HTR-8/SVneo (cell line): ENCODE measurements at regions not wholly inside any gene's neighbourhood (a gene's known extent, or its start where the extent isn't known, plus 50 kb on each side); places are given as distances from the start of the nearest gene placed in this dataset.

Source experiments
- DNase-seq: peaks from one replicate; pipeline ENCODE4 v3.0.0; 2011; ENCODE audit warnings: low spot score, mixed read lengths; ENCODE audit not compliant: insufficient read length
- FAIRE-seq: peaks from 2 replicates; lab custom pipeline; 2011; peaks lifted over from hg19 to GRCh38; lab: Jason Lieb, UNC

GRCh38 chr3:64464955-64465354 is 222.8 kb downstream of the ADAMTS9 start:
- DNase-seq (no peak), FAIRE-seq (no peak)

GRCh38 chr3:64463981-64464380 is 223.8 kb downstream of the ADAMTS9 start:
- no peak for FAIRE-seq

GRCh38 chr3:64462203-64462602 is 225.6 kb downstream of the ADAMTS9 start:
- FAIRE-seq (no peak), DNase-seq (no peak)

More at GRCh38 chr3:64463981-64464380, 223.8 kb downstream of the ADAMTS9 start:
- DNase-seq, result no peak

GRCh38 chr3:64460877-64461276 is 226.9 kb downstream of the ADAMTS9 start:
- FAIRE-seq (no peak), DNase-seq (no peak)

GRCh38 chr3:64460141-64460730 is 227.6 kb downstream of the ADAMTS9 start:
- no peak for FAIRE-seq
- no peak for DNase-seq

- FAIRE-seq (no peak), DNase-seq (no peak)
Observed at GRCh38 chr3:64459711-64460110, 228.1 kb downstream of the ADAMTS9 start.

GRCh38 chr3:64457811-64458210 is 230.0 kb downstream of the ADAMTS9 start:
- no peak for DNase-seq
- no peak for FAIRE-seq

GRCh38 chr3:64456674-64457073 is 231.1 kb downstream of the ADAMTS9 start:
- FAIRE-seq, result no peak
- no peak for DNase-seq

GRCh38 chr3:64455351-64455750 is 230.1 kb upstream of the PRICKLE2 start:
- DNase-seq (no peak), FAIRE-seq (no peak)

GRCh38 chr3:64454768-64455167 is 229.5 kb upstream of the PRICKLE2 start:
- no peak for DNase-seq

GRCh38 chr3:64454179-64454578 is 228.9 kb upstream of the PRICKLE2 start:
- FAIRE-seq (no peak), DNase-seq (no peak)

More at GRCh38 chr3:64454768-64455167, 229.5 kb upstream of the PRICKLE2 start:
- FAIRE-seq, result no peak

GRCh38 chr3:64451283-64452012 is 226.2 kb upstream of the PRICKLE2 start:
- DNase-seq (no peak), FAIRE-seq (no peak)

- FAIRE-seq (no peak), DNase-seq (no peak)
Observed at GRCh38 chr3:64450396-64450956, 225.2 kb upstream of the PRICKLE2 start.

GRCh38 chr3:64449026-64449425 is 223.8 kb upstream of the PRICKLE2 start:
- FAIRE-seq, result no peak
- no peak for DNase-seq

GRCh38 chr3:64445944-64446300 is 220.7 kb upstream of the PRICKLE2 start:
- FAIRE-seq (no peak), DNase-seq (no peak)

- FAIRE-seq, result no peak
Observed at GRCh38 chr3:64445109-64445943, 220.1 kb upstream of the PRICKLE2 start.

GRCh38 chr3:64444490-64445108 is 219.3 kb upstream of the PRICKLE2 start:
- FAIRE-seq (no peak), DNase-seq (no peak)

More at GRCh38 chr3:64445109-64445943, 220.1 kb upstream of the PRICKLE2 start:
- DNase-seq, result peak; percentile 36

GRCh38 chr3:64443546-64444381 is 218.5 kb upstream of the PRICKLE2 start:
- DNase-seq, result no peak
- FAIRE-seq, result peak; percentile 9

GRCh38 chr3:64441861-64442260 is 216.6 kb upstream of the PRICKLE2 start:
- DNase-seq (no peak), FAIRE-seq (no peak)
